ENCODE measurements at regions not wholly inside any gene's neighbourhood (a gene's known extent, or its start where the extent isn't known, plus 50 kb on each side); places are given as distances from the start of the nearest gene placed in this dataset.
"Not testable (repeated sequence)": the region's sequence is repeated elsewhere in the genome, so short reads cannot be mapped to it uniquely, and the experiment has no call there.

- not testable (repeated sequence) for TF ChIP-seq CTCF (IDR thresholded peaks at IDR 0.05); EZH2 (IDR thresholded peaks at IDR 0.05; ENCODE audit: borderline replicate concordance, insufficient read depth, low read depth, low read length, poor library complexity, severe bottlenecking)
Measured at GRCh38 chr2:110323832-110324231, 111.5 kb upstream of the MTLN start.

All from B cell (primary cell).